Stimulated activated CD4-positive, alpha-beta T cell treated with anti-CD3 and anti-CD28 coated beads, Interleukin-4, amount 100 ng/mL, for 4 hours (primary cell): ENCODE measurements at regions not wholly inside any gene's neighbourhood (a gene's known extent, or its start where the extent isn't known, plus 50 kb on each side); places are given as distances from the start of the nearest gene placed in this dataset.

Experiments used
- DNase-seq, 2 experiments: peaks; one replicate each; pipeline ENCODE4 v3.0.0-alpha.2; 2020

DNA sequence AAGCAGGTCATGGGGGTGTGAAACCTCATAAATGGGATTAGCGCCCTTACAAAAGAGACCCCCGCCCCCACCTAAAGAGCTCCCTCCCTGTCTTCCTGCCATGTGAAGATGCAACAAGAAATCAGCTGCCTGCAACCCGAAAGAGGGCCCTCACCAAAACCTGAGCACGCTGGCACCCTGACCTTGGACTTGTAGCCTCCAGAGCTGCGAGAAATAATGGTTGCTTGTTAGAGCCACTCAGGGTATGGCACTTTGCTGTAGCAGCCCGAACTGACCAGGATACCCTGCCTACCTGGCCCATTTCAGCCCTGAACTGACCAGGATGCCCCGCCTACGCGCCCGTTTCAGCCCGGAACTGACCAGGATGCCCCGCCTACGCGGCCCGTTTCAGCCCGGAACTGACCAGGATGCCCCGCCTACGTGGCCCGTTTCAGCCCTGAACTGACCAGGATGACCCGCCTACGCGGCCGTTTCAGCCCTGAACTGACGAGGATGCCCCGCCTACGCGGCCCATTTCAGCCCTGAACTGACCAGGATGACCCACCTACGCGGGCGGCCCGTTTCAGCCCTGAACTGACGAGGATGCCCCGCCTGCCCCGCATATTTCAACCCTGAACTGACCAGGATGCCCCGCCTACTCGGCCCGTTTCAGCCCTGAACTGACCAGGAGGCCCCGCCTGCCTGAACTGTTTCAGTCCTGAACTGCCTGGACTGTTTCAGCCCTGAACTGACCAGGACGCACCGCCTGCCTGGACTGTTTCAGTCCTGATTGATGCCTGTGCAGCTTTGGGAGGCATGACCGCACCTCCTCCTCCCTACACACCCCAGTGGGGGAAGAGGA, 120.0 kb downstream of the UQCRFS1 start:
- DNase-seq: no peak

DNA sequence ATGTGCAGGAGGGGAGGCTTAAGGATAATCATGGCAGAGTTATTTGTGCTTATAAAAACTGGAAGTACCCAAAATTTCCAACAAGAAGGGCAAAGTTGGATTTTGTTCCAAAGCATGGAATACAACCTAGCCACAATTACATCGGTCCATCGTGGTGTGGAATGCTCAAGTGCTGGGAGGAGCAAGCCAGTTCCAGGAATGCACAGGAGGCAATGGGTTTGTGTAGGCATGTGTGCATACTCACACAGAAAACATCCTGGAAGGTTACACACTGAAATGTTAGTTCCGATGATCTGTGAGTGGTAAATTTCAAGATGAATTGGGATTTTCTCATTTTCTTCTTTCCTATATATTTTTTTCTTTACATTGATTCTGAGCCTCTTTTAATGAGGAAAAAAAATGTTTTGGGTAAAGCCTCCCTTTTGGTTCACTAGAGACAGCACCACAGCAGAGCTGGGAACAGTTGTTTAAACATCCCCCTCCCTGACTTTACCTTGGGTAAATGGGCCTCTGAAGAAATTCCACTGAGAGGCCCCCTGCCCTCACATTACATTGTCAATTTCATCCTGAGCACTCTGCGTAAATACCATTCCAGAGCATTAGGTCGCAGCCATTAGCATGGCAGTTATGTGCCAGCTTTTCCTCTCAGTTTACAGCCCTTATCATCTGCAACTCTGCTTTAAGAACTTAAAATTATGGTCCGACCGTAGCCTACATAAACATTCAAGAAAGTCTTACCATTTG, 122.0 kb downstream of the UQCRFS1 start:
- DNase-seq: no peak

- DNase-seq: no peak
These were observed 123.6 kb downstream of the UQCRFS1 start for GRCh38 chr19:29089315-29089870.

- no peak for DNase-seq
These were observed 124.2 kb downstream of the UQCRFS1 start for GRCh38 chr19:29088761-29089160.

- no peak for DNase-seq
These were observed 126.3 kb downstream of the UQCRFS1 start for GRCh38 chr19:29086646-29087045.

DNA sequence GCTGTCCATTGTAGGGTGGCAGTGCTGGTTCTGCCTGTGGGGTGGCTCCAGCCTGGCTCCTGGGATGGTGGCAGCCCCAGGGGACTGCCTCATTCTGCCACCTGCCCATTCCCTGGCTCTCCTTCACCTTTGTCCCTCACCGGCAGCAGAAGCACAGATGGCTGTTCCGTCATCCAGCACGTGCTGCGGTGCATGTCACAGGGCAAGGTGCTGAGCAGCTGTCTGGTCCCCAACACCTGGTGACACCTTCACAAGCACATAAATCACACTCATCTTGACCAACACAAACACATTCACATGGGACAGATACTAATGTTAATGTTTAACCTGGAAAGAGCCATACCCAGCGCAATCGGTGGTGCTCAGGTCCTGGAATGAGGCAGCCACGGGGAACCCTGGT, 126.8 kb downstream of the UQCRFS1 start:
- DNase-seq: no peak

- no peak for DNase-seq
These were observed 127.3 kb downstream of the UQCRFS1 start for GRCh38 chr19:29085630-29086029.

DNA sequence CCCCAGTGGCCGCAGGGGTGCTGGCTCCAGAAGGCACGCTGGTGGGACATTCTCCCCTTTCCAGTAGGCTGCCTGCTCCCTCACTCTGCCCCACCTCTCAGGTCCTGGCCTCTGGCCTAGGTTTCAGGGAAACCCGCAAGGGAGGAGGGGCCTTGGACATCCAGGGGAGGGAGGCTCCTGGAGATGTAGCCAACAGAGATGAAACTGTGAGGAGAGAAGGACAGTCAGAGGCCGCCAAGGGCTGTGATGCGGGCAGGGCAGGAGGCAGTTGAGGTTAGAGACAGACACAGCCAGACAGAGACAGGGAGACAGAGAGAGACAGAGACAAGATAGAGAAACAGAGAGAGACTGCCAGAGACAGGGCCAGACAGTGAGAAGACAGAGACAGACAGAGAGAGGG, 127.7 kb downstream of the UQCRFS1 start:
- DNase-seq: no peak

DNA sequence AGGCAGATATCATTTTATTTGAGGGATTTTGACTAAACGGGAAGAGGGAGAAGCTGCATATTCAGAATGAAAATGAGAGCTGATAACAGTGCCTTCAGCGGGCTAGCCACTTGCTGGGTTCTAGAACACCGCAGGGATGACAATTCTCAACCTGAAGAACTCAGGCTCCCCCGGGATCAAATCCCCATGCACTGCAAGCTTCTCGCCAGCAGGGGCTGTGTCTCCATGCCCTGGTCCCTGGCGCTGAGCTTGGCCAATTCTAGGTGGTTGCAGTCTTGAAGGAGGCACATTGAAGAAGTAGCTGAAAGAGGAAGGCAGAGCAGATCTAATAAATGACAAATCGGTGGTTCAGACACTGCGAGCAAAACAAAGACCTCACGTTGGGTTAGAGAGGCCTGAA, 128.7 kb downstream of the UQCRFS1 start:
- DNase-seq: no peak

DNA sequence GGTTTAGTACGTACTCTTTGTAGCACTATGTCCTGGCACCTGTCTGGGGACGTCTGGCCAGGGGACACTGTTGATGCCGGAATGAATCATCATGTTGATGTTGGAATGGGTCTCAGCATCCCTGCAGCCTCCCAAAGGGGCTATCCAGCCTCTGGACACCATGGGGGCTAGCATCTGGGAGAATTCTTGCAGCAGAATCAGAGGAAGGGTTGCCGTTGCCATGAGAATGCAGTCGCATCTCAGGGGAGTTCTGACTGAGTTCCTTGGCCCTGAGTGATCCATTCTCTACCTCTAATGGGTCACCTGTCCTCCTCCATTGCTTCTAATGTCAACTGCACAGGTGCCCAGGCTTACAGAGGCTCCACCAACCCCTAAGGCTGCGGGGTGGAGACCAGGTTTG, 129.1 kb downstream of the UQCRFS1 start:
- DNase-seq: no peak

DNA sequence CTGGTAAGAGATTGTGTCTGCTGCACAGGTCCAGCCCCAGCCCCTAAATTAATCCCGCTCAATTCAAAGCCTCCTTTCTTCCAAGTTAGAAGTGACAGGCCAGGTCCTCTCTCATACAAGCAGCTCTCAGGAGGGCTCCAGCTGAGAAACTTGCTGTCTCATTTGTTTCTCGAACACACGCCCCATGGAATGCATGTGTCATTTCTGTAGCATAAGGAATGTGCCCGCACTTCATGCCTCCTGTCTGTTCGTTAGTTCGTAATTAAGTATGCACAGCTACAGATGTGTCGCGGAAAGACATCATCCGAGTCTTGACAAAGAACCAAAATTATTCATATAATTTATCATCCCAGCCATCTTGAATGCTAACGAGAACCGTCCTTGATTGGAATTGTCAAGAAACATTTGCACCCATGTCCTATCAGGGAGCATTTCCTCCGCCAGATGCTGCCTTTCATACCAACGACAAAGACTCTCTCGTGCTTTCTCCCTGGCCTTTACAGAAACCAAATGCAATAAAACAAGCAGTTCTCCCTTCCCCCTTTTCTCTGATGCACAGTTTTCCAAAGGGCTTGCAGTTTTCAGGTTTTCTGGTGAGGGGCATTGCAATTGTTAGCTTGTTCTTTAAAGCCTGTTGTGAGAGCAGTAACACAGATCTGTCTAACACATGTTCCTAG, 133.5 kb downstream of the UQCRFS1 start:
- no peak for DNase-seq

DNA sequence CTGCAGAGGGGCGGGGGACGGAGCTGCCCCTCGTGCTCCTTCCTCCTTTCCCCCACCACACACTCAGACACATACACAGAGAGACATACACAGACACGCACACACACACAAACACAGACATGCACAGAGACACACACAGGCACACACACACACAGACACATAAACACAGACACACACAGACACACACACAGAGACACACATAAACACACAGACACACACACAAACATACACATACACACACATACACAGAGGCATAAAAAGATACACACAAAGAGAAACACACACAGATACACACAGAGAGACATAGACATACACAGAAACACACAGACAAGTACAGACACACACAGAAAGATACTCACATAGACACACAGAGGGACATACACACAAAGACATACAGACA, 136.0 kb downstream of the UQCRFS1 start:
- no peak for DNase-seq

DNA sequence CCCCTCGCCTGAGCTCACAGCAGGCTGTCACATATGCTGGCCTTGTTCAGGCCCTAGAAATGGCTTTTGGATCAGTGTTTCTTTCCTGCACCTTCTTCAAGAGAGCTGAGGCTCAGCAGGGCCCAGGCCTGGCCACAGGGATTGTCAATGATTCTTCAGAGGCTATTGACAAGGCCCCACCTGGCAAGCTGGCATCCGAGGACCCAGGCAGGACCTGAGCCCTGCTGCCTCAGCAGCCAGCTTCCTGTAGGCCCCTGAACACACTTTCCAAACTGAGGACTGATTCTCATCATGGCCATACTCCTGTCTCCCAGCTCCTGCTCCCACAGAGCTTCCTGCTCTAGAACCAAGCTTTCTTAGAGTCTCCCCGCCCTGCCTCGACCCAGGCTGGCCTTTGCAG, 136.8 kb downstream of the UQCRFS1 start:
- DNase-seq: no peak

- DNase-seq: no peak
These were observed 137.8 kb downstream of the UQCRFS1 start for GRCh38 chr19:29075149-29075548.

- no peak for DNase-seq
These were observed 138.4 kb downstream of the UQCRFS1 start for GRCh38 chr19:29074579-29074978.

- no peak for DNase-seq
These were observed 145.1 kb downstream of the UQCRFS1 start for GRCh38 chr19:29067831-29068230.

DNA sequence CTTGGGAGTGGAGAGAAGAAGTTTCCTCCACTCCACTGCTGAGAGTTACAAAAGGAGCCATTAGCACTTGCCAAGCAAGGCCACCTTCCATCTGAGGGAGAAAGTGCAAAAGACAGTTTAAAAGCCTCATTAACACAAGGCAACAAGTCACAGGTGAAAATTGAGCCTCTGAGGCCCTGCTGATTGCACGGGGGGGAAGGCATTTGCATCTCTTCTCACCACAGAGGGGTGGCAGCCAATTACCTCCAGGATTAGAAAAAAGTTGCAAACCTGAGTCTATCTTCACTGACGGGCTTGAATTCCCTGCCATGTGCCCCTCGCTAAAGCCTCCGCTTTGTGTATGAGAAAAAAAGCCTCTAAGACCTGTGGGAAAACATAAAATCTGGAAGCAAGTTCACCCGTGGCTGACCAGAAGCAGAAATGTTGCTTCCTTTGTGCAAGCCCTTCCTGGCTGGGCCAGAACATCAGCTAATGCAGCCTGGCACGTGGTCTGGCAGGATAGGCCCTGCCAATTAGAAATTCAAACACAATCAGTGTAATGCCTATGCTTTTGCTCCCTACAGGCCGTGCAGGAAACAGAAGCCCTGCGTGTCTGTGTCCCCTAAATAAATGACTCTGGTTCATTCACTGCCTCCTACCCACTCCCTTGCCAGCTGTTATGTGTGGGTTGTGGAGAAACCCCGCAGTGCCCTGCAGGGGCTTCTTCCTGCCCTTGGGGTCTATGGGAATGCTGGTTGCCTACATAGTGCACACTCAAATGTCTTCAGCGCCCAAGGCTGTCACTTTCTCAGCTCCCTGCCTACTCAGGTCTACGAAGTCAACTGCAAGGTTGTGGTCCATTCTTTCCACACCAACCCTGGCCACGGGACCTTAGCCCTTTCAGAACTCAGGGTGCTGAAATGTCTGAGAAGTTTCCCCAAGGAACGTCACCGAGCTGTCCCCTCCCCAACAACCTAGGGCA, 150.2 kb downstream of the UQCRFS1 start:
- DNase-seq: no peak

GRCh38 chr19:29060813-29061364, 152.1 kb downstream of the UQCRFS1 start:
- no peak for DNase-seq

DNA sequence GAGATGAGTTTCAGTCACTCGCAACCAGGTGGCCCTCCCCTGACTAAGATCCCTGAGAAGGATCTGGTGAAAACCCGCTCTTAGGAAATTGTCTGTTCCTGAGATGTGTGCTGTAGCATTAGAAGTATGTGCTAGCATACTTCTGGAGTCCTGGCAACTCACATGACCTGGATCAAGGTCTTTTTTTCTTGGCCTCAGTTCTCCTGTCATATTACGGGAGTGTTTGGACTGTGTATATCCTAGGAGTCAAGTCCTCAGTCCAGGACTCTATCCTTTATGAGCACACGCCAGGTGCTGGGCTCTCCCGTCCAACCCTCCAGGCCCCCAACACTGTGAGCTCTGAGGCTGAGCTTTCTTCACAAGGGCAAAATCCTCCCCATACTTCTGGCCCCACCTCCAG, 156.4 kb downstream of the UQCRFS1 start:
- no peak for DNase-seq

DNA sequence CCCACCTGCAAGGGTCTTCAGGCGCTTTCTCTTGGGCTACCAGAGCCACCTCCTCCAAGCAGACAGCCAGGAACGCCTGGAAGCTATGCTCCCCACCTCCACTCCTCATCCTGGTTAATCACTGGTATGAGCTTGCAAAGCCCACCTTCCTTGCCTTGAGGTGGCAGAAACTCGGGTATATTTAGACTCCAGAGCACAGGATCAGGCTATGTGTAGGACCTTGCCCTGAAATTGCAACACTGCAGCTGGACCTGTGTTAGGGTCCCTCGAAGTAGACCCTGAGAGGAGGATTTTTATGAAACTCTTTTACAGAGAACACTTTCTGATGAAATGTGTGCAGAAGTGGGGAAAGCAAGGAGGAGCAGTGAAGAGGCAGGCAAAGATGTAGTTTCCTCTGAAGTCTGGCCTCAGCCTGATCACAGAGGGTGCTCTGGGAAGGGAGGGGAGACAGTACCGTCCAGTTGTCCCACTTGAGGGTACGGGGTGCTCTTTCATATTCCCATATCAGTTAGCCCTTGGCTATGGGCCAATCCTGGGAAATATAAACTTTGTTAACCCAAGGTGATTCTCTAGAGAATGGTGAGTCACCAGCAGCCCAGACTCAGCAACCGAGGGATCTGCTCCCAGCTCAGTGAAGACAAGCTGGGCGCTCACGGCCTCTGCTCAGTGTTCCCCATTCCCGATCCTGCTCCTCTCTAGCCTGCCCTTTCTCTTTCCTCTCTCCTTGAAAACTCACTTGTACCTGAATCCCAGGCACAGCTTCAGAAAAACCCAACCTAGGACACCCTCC, 157.9 kb downstream of the UQCRFS1 start:
- no peak for DNase-seq

- DNase-seq: no peak
These were observed 164.1 kb downstream of the UQCRFS1 start for GRCh38 chr19:29048873-29049272.
